GM18511 (cell line): ENCODE measurements at regions not wholly inside any gene's neighbourhood (a gene's known extent, or its start where the extent isn't known, plus 50 kb on each side); places are given as distances from the start of the nearest gene placed in this dataset.
"Not testable (repeated sequence)": the region's sequence is repeated elsewhere in the genome, so short reads cannot be mapped to it uniquely, and the experiment has no call there.

Experiments
- ATAC-seq: cut with Tn5 transposase; IDR thresholded peaks from one replicate; pipeline ENCODE4 v1.9.1; 2021; ENCODE audit warnings: mild to moderate bottlenecking, moderate library complexity; ENCODE audit not compliant: unreplicated experiment

- no peak for ATAC-seq
Observed at GRCh38 chr3:181354140-181354539, 357.6 kb upstream of the SOX2 start.

- ATAC-seq = no peak
Observed at GRCh38 chr3:181344331-181344730, 354.8 kb upstream of the DNAJC19 start.

- ATAC-seq = no peak
Observed at GRCh38 chr3:181336597-181336996, 347.1 kb upstream of the DNAJC19 start.

- ATAC-seq = no peak
Observed at GRCh38 chr3:181333394-181333793, 343.9 kb upstream of the DNAJC19 start.

- ATAC-seq = no peak
Observed at GRCh38 chr3:181330821-181331563, 341.5 kb upstream of the DNAJC19 start.

- ATAC-seq = no peak
Observed at GRCh38 chr3:181330257-181330656, 340.7 kb upstream of the DNAJC19 start.

- ATAC-seq = no peak
Observed at GRCh38 chr3:181329024-181329423, 339.5 kb upstream of the DNAJC19 start.

GRCh38 chr3:181328346-181328745 is 338.8 kb upstream of the DNAJC19 start:
- ATAC-seq = no peak

- no peak for ATAC-seq
Observed at GRCh38 chr3:181327349-181327748, 337.8 kb upstream of the DNAJC19 start.

- ATAC-seq = peak; percentile 78
Observed at GRCh38 chr3:181326637-181327223, 337.2 kb upstream of the DNAJC19 start.

GRCh38 chr3:181324516-181324915 is 335.0 kb upstream of the DNAJC19 start:
- not testable (repeated sequence) for ATAC-seq

GRCh38 chr3:181318321-181318720 is 328.8 kb upstream of the DNAJC19 start:
- ATAC-seq = no peak

GRCh38 chr3:181317508-181317907 is 328.0 kb upstream of the DNAJC19 start:
- ATAC-seq = no peak

GRCh38 chr3:181316482-181316881 is 326.9 kb upstream of the DNAJC19 start:
- ATAC-seq = no peak

GRCh38 chr3:181313335-181313734 is 323.8 kb upstream of the DNAJC19 start:
- no peak for ATAC-seq

- no peak for ATAC-seq
Observed at GRCh38 chr3:181311186-181311585, 321.6 kb upstream of the DNAJC19 start.

- ATAC-seq = no peak
Observed at GRCh38 chr3:181302960-181303359, 313.4 kb upstream of the DNAJC19 start.

GRCh38 chr3:181300033-181300432 is 310.5 kb upstream of the DNAJC19 start:
- ATAC-seq = no peak

- no peak for ATAC-seq
Observed at GRCh38 chr3:181298421-181298820, 308.9 kb upstream of the DNAJC19 start.

- peak; percentile 97 for ATAC-seq
Observed at GRCh38 chr3:181292984-181293383, 303.4 kb upstream of the DNAJC19 start.

GRCh38 chr3:181290941-181291340 is 301.4 kb upstream of the DNAJC19 start:
- ATAC-seq = no peak

GRCh38 chr3:181289306-181289705 is 299.8 kb upstream of the DNAJC19 start:
- no peak for ATAC-seq

GRCh38 chr3:181288145-181288544 is 298.6 kb upstream of the DNAJC19 start:
- no peak for ATAC-seq
